ENCODE measurements at regions not wholly inside any gene's neighbourhood (a gene's known extent, or its start where the extent isn't known, plus 50 kb on each side); places are given as distances from the start of the nearest gene placed in this dataset.

DNA sequence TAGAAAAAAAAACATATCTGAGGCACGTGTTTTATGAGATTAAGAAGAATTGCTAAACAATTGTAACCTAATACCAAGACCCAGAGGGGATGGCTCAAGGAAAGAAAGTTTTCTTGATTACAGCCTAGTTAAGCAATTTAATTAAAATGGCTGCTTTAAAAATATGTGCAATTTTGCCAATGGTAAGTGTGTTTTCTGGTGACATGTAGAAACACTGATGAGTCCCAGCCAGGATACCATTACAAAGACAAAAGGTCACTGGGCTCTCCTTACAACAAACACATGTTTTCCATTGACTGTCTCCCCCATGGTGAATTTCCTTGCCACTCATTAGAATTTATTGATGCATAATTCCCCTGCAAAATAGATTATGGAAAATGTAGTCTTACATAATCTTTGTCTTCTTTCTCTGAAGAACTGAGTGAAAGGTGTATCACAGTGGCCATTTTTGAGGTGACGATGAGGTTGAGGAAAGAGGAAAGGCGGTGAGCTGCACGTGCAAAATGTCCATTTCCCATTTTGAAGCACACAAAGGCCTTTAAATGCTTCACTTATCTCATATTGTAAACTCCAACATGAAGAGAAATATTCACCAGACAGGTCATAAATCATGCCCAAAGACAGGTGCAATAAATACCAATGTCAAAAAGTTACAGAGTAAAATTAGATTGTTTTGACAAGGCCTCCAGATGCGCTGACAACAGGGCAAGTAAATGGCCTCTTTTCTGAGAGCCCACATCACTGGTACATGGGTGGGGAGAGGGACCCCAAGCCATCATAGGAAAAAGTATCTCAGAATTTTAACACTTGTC lies 696.9 kb downstream of the KCNJ2 start:
- DNase-seq (ENCODE audit: low read depth in 2 of 2): no peak

DNA sequence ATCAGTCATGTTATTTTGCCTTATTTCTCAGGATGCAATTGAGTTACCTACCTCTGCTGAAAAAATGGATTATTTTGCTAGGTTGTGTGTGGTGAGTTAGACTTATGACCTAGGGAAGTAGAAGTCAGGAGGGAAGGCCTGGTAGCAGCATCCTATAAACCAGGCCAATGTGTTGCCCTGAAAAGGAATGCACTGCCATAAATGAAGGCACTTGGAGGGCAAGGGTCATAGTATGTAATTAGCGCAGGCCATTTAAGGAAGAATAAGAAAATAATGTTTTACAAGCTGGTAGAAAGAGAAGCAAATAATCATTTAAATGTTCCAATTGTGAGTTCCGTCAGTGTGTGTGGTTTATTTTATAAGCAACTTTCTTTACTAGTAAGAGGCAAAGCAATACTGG lies 698.8 kb downstream of the KCNJ2 start:
- DNase-seq (ENCODE audit: low read depth in 2 of 2): no peak

DNA sequence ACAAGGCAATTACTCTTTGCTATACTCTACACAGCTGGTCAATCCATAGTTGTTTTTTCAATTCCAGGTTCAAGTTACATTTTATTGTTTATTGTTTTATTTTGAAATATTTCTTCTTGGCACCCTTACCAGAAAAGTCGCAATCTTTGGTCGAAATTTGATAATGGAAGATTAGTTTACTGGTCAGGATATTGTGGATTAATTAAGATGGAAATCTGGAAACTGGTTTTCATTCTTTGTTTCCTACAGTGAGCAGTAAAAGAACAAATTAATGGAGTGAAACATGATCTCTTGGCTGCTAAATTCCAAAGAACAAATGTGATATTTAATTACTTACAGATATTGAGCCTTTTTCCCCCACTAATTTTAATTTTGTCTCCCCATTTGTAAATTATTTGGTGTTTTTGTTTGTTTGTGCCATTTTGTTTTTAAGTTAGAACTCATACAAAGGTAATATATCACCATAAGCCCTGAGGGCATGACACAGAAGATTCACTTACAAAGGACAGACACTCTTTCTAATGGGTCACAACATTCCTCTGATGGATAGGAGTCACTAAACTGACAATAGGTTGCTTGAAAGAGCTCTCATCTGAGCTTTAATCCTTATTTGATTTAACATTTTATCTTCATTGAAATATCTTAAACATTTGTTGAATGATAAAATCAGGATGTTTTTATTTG lies 700.2 kb downstream of the KCNJ2 start:
- no peak for DNase-seq (ENCODE audit: low read depth in 2 of 2)

DNA sequence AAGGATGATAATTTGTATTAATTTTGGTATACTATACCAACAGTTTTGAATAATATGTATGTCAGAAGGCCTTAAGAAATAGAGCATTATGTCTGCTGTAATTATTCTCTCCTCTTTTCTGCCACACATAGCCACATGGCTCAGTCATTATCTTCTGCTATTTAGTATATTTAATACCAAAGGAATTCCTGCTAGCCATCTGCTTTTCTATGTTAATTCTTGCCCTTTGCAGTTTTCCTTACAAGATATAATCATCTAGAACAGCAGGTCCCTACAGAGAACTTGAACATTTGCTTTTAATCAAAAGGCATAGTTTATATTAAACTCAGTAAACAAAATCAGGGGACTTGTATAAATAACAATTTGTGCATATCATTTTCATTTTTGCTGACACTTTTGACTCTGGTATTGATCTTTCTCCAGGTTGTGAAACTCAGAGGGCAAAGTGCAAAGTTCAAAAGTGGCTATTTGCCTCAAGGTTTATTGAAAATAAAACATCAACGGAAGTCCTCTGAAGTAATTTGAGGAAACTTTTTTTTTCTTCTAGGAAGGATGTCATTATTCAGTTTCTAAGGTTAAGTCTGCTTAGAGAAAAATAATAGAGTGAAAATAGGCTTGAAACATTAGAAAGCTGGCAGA lies 702.0 kb downstream of the KCNJ2 start:
- no peak for DNase-seq (ENCODE audit: low read depth in 2 of 2)

DNA sequence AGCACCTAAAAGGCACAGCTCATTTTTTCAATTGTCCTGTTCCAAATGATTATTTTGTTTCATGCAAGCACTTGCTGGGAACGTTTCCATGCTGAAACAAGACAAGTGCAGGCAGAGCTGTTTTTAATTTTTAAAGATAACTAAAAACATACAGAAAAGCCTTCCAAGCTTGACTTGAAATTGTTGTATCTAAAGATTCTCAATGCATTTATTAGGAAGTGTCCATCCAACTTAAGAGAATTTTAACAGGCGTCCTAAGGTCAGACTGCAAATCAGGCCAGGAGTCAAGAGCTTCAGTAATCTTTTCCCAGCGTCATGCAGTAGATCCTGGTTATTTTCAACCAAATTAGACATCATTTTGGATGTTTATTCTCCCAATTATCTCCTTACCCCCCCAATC lies 702.8 kb downstream of the KCNJ2 start:
- no peak for DNase-seq (ENCODE audit: low read depth in 2 of 2)

DNA sequence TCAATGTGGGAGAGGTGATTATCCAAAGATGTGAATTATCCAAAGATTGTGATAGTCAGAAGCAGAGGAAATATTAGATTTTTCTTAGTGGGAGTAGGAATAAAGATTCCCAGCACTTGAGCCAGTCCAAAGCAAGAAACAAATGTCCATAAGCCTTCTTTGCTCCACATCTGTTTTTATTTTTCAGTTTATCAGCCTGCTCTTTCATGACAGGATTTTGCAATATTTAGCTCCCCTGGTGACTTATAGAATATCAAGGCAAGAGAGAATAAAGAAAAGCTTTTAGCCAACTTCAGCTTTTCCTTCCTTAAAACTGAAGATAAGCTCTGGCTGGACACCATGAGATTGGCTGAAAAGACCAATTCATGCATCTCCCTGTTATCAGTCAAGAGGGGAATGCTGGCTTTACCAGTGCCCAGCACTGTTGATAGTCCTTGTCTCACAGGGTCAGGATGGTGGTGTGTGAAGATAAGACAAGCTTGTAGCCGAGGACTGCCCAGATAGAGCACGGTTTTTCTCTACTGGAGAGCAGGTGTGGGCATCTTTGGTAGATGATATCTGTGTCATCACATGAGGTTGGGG lies 706.5 kb downstream of the KCNJ2 start:
- DNase-seq (ENCODE audit: low read depth in 2 of 2): no peak

DNA sequence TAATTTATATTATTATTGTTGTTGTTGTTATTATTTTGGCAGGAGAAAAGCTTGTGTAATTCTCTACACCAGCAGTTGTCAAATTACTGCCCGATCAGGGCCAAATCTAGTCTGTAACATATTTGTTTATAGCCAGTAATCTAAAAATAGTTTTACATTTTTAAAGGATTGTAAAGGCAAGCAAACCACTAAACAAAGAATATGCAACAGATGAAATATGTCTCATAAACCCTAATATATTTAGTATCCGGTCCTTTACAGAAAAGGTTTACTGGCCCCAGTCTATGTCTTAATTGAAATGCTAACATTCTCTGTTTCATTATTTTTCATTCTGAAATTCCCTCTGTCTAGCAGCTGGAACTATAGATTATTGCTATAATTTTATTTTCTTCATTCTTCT lies 709.5 kb downstream of the KCNJ2 start:
- no peak for DNase-seq (ENCODE audit: low read depth in 2 of 2)

DNA sequence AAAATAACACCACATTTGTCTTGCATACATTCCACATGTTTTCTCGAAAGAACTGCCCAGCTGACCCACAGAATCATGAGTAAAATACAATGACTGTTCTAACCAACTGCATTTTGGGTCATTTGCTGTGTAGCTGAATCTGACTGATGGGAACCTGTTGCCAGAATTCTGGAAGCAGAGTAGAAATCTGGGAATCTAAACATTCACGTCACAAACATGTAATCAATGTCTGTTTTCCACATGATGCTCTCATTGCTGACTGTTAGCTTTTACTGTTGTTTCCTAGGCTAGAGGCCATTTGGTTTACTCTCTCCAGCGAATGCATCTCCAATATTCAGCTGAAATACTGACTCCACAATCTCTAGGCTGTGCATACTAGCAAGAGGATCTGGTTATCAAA lies 710.1 kb downstream of the KCNJ2 start:
- DNase-seq (ENCODE audit: low read depth in 2 of 2): no peak

DNA sequence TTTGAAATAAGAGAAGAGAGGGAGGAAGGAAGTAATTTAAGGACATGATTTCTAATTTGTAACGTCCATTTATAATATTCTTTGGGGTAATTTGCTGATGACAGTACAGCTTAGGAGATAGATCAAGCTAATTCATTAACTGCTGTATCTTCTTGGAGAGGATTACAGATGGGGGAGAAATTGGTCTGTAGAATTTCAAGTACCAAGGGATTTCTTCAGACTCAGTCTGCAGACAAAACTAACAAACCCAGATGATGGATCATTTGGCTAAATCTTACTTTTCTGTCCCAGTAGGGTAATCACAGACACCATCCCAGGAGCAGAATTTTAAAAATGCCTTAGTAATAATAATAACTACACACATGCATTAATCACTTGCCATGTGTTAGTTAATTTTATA lies 711.8 kb downstream of the KCNJ2 start:
- DNase-seq (ENCODE audit: low read depth in 2 of 2): no peak

DNA sequence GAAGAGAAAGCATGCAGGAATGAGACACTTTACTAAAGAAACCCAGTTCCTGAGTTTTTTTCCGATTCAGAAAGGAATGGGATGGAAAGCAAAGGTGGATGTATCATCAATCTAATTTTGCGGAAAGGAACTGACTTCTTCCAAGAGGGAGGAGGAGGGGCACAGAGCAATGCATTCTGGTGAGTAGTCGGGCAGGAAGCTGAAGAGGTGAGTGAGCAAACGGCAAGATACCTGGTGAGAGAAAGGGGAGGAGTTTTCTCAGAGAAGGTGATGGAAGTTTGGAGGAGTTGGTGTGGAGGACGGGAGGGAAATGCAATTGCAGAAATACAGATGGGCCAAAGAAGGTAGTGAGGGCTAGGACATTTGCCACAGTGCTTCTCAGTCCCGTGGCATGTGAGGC lies 713.2 kb downstream of the KCNJ2 start:
- no peak for DNase-seq (ENCODE audit: low read depth in 2 of 2)

DNA sequence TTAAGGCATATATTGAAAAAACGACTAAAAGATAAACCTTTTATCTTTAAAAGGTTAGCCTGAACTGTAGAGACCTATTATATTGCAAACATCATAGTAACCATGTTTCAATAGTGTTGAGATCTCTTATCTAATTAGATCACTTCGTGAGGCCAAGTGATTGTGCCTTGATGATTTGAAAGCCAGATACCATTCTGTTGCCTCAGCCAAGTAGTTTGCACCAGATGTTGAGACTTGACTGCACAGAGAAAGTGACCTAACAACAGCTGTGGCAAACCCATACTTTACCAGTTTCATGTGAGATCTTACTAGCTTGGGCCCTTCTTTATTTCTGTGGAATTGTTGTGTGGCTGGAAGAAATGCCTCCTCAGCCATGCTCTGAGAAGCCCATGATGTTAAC lies 717.3 kb downstream of the KCNJ2 start:
- no peak for DNase-seq (ENCODE audit: low read depth in 2 of 2)

DNA sequence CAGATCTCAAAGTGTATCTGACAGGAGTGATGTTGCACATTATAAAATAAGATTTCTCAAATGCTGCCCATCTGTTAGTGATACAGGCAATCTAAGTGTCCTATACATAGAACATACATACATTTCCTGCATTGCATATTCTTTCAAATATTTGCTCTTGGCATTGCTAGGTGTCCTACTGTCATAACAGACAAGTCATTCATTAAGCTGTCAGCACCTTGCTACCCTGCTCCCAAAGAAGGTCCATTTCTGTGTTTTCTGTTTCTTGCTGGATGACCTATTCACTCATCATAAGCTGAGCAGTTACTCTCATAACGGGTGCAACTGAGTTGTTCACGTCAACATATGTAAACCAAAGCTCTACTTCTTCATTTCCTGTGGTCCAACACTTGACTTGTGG lies 719.0 kb downstream of the KCNJ2 start:
- no peak for DNase-seq (ENCODE audit: low read depth in 2 of 2)

DNA sequence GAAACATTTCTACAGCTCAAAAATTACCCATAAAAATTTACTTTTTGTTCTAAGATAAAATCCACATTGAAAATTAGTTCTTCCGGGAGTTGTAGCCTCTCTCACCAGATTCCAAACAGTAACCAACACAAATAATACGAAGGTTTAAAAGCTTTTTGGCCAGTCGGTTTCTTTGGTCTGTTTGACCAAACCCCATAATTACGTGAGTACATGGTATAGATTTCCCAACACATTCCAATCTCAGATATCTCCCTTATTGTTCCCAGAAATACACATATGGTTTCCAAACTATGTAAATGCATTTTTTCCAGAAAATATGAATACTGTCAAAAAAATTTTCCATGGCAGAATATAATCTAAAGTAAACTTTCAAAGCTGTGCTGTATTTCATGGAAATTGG lies 722.0 kb downstream of the KCNJ2 start:
- DNase-seq (ENCODE audit: low read depth in 2 of 2): no peak

DNA sequence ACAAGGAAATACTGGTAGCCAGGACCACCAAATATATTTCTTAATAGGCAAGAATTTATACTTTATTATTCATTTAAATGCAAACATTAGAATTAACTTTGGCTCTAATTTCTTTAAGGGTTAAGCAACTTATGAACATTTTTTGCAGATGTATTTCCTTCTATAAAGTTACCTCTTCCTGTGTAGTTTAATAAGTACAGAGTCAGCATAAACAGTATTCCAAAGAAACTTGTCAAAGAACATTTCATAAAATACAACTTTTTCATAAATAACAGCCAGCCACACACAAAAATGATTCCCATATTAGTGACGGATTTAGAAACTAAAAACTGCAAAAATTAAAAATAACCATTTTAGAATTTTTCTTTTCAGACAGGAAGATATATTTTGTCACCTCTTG lies 723.2 kb downstream of the KCNJ2 start:
- DNase-seq (ENCODE audit: low read depth in 2 of 2): no peak

DNA sequence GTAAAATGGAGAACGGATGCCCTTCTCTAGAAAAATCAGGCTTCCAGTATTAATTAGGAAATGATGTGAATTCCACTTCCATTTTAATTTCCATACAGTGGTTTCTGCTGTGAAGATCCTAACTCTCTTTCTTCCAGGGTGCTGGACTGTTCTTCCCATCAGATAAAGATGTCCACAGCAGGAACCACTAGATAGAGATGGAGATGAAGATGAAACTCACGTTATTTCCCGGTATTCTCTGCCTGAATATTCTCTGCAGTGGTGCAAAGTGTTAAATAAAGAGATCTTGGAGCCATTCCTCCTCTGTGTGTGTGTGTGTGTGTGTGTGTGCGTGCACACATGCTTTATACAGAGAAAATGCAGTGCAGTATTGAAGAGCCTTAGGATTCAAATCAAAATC lies 727.5 kb downstream of the KCNJ2 start:
- DNase-seq (ENCODE audit: low read depth in 2 of 2): no peak

DNA sequence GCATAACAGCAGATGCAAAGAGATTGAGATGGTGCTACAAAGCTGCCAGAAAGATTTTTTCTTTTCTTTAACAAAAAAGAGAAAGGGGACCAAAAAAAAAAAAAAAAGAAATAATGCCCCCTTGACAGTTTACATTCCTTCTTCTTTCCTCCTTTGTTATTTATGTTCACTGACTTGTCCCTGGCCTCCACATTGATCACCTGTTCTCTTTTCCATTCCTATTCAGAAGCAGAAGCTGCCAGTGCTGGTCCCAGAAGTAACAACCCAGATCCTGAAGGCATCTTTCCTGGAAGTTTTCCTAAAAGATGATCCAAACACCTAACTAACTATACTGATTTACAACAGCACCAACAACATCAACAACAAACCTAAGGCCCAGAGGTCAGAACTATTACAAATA lies 728.1 kb downstream of the KCNJ2 start:
- no peak for DNase-seq (ENCODE audit: low read depth in 2 of 2)

DNA sequence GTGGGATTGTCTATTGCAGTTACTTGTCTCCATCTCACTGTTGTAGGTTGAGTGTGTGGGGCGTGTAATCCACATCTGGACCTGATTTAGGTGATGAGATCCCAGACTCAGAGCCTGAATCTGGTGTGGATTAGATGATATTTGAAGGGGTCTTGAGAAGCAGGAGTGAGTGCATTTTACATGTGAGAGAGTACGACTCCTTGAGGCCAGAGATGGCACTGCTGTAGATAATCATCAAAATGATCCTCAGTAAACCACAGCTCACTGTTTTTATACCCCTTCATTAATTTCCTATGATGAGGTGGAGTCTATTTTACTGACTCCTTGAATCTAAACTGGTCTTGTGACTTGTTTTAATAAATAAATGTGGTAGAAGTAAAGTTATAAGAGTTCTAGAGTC lies 732.5 kb downstream of the KCNJ2 start:
- no peak for DNase-seq (ENCODE audit: low read depth in 2 of 2)

DNA sequence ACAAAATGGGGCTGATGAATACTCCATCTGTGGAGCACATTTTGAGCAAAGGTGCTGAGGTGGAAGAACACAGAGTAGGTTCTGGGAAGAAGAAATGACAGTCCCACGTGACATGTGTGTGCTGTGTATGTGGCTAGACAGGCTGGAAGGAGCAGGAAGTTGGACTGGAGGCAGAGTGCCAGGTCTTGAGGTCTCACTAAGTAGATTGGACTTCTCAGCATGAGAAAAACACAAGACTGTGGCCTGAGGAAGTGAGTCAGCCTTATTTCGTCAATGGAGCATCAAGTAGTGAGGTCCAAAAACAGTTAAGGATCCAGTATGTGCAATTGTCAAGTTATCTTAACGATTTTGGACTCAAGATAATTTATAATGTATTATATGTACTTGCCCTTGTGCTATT lies 736.5 kb downstream of the KCNJ2 start:
- DNase-seq (ENCODE audit: low read depth in 2 of 2): no peak

DNA sequence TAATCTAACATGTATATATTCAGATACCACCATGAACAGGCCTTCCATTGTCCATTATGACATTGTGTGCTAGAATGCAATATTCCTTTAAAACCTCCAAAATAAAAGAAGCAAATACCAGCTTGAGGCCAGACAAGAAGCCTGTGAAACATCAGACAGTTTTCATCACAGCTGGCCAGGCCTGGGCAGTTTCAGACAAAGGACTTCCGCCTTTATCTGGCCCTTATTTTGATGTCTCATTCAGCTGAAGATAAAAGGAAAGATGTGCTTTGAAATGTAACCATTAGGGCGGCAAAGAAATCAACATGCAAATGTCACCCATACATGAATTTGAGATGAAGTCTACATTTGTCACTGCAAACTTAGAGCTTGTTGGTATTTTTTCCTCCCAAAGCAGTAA lies 737.5 kb downstream of the KCNJ2 start:
- DNase-seq (ENCODE audit: low read depth in 2 of 2): no peak

DNA sequence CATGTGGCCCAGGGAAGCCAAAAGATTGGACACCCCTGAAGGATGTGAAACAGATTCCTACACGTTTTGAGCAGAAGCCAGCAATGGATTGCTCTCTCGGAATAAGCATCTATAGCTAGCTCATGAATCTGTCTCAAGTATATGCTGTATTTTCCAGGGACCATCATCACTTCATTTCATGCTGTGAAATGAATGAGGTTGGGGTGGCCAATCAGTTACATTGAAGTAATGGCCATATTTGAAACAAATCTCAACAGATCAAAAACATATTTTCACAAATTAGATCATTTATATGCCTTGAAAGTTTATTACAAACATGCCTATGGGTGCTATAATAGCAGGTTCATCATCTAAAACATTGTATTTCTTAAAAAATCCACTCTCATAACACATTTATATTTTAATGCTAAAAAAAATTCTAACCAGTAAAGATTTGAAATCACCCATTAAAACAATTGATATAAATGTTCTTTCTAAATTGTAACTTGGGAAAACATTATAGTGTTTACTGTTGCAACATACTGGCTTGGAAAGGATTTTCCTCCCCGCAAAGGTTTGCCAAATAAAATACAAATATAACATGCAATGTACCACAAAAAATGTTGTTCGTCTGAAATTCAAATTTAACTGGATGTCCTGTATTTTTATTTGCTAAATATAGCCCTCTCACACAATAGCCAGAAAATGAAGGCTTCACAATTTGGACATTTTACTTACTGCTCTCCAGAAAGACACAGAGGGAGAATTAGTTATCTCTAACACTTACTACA lies 743.6 kb downstream of the KCNJ2 start:
- no peak for DNase-seq (ENCODE audit: low read depth in 2 of 2)

DNA sequence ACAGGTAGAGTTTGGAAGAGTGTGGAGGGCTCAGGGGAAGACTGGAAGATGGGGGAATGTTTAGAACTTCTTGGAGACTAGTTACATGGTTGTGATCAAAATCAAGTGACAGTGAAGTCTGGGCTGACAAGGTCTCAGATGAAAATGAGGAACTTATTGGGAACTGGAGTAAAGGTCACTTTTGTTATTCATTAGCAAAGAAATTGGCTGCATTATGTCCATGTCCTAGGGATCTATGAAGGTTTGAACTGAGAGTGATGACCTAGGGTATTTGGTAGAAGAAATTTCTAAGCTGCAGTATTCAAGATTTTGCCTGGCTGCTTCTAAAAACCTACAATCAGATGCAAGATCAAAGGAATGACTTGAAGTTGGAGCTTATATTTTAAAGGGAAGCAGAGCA lies 747.1 kb downstream of the KCNJ2 start:
- DNase-seq (ENCODE audit: low read depth in 2 of 2): no peak

DNA sequence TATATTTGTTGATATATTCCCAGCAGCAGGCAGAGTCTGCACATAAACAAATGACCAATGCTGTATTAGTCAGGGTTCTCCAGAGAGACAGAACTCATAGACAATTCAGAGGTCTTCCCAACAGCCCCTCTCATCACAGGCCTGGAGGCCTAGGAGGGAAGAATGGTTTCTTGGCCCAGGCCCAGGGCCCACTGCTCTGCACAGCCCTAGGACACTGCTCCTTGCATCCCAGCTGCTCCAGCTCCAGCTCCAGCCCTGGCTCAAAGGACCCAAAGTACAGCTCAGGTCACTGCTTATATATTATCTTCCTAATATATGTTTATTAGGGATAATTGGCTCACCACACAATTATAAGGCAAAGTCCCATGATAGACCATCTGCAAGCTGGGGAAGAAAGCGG lies 749.9 kb downstream of the KCNJ2 start:
- no peak for DNase-seq (ENCODE audit: low read depth in 2 of 2)

All from stimulated activated CD8-positive, alpha-beta memory T cell treated with anti-CD3 and anti-CD28 coated beads, Interleukin-15, amount 100 ng/mL, for 48 hours (primary cell).